A549 (cell line): ENCODE measurements at regions not wholly inside any gene's neighbourhood (a gene's known extent, or its start where the extent isn't known, plus 50 kb on each side); places are given as distances from the start of the nearest gene placed in this dataset.

Source experiments
- CEBPB ChIP-seq, 2 experiments: fragments of >200 bp in 1 of 2; sonication (Bioruptor Twin) in 1 of 2; formaldehyde crosslinking in 1 of 2; IDR thresholded peaks; 2 replicates each; pipeline ENCODE4 v1.6.1; 2012 to 2016
- MYC ChIP-seq: IDR thresholded peaks from 2 replicates; pipeline ENCODE4 v1.6.1; 2012; ENCODE audit warnings: mild to moderate bottlenecking, inconsistent platforms, low read length, improper control_type of control experiment, borderline replicate concordance
- POLR2A ChIP-seq: IDR thresholded peaks from 2 replicates; pipeline ENCODE4 v1.6.1; 2012; ENCODE audit warnings: mild to moderate bottlenecking, low read length
- ZNF302 ChIP-seq: fragments of 250-450 bp; sonication (Bioruptor Pico); IDR thresholded peaks from 2 replicates; pipeline ENCODE4 v1.9.0; 2021; ENCODE audit warnings: inconsistent platforms, mild to moderate bottlenecking, moderate library complexity
- TF ChIP-seq, protein P1 (sequence below): fragments of >200 bp; sonication (Bioruptor Twin); formaldehyde crosslinking; IDR thresholded peaks from 3 replicates; pipeline ENCODE4 v1.5.1; 2016

DNA sequence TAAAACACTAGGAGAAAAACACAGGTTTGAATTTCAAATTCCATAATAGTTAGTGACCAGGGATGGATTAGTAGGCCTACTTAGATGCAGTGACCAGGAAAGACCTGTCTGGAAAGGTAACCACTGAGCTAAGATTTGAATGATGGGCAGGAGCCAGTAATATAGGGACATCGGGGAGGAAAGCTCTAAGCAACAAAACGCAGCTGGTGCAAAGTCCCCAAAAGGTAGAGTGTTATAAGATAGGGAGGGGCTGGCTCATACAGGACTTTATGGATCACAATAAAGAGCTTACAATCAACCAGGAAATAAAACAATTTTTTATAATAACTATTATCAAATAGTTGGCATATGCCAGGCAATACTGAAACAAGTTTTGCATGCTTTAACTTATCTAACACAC, 849.4 kb downstream of the LRRTM4 start:
- TF ChIP-seq MYC = no peak
- TF ChIP-seq, protein P1, sequence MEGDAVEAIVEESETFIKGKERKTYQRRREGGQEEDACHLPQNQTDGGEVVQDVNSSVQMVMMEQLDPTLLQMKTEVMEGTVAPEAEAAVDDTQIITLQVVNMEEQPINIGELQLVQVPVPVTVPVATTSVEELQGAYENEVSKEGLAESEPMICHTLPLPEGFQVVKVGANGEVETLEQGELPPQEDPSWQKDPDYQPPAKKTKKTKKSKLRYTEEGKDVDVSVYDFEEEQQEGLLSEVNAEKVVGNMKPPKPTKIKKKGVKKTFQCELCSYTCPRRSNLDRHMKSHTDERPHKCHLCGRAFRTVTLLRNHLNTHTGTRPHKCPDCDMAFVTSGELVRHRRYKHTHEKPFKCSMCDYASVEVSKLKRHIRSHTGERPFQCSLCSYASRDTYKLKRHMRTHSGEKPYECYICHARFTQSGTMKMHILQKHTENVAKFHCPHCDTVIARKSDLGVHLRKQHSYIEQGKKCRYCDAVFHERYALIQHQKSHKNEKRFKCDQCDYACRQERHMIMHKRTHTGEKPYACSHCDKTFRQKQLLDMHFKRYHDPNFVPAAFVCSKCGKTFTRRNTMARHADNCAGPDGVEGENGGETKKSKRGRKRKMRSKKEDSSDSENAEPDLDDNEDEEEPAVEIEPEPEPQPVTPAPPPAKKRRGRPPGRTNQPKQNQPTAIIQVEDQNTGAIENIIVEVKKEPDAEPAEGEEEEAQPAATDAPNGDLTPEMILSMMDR = no peak
- TF ChIP-seq POLR2A = no peak
- TF ChIP-seq ZNF302 = no peak
- no peak for TF ChIP-seq CEBPB (IDR thresholded peaks at IDR 0.05)
